ENCODE measurements at regions not wholly inside any gene's neighbourhood (a gene's known extent, or its start where the extent isn't known, plus 50 kb on each side); places are given as distances from the start of the nearest gene placed in this dataset.
"Not testable (repeated sequence)": the region's sequence is repeated elsewhere in the genome, so short reads cannot be mapped to it uniquely, and the experiment has no call there.

DNA sequence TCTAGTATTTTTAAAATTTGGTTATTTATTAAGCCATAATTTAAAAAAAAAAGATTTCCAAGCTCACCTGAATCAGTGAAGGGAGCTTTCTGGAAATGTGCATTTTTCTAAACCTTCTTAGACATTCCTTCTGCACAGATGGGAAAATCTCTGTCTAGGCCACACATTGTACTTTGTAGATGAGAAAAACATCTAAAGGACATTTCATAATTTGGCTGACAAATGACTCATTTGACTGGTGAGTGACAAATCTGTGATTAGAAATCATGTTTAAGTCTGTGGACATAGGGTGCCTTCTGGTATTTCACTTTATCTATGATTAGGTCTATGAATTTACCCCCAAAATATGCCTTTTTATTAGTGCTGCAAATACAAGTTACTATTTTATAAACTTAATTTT is 1044.9 kb upstream of the FLRT2 start:
- no peaks in the 10 kb centered on the region for H3K4me1 ChIP-seq
- intact Hi-C loops (cut with DNase I) = no loop called here
- no peak overlapping the region for H3K4me3 ChIP-seq
- no peaks in the 10 kb centered on the region for H3K36me3 ChIP-seq
- no peak overlapping the region for H3K27ac ChIP-seq
- no peaks in the 10 kb centered on the region for H3K27me3 ChIP-seq
- no peak for TF ChIP-seq POLR2A (IDR thresholded peaks at IDR 0.05)
- TF ChIP-seq POLR2AphosphoS5 (IDR thresholded peaks at IDR 0.05) = no peak
- TF ChIP-seq EP300 (IDR thresholded peaks at IDR 0.05) = no peak
- TF ChIP-seq, protein P1, sequence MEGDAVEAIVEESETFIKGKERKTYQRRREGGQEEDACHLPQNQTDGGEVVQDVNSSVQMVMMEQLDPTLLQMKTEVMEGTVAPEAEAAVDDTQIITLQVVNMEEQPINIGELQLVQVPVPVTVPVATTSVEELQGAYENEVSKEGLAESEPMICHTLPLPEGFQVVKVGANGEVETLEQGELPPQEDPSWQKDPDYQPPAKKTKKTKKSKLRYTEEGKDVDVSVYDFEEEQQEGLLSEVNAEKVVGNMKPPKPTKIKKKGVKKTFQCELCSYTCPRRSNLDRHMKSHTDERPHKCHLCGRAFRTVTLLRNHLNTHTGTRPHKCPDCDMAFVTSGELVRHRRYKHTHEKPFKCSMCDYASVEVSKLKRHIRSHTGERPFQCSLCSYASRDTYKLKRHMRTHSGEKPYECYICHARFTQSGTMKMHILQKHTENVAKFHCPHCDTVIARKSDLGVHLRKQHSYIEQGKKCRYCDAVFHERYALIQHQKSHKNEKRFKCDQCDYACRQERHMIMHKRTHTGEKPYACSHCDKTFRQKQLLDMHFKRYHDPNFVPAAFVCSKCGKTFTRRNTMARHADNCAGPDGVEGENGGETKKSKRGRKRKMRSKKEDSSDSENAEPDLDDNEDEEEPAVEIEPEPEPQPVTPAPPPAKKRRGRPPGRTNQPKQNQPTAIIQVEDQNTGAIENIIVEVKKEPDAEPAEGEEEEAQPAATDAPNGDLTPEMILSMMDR (IDR thresholded peaks at IDR 0.05) = no peak
- no peak for DNase-seq
- no peaks in the 10 kb centered on the region for H3K9me3 ChIP-seq

- Histone ChIP-seq H3K27ac (no peak overlapping the region), H3K27me3 (no peaks in the 10 kb centered on the region), H3K36me3 (no peaks in the 10 kb centered on the region), H3K4me1 (no peaks in the 10 kb centered on the region), H3K9me3 (no peaks in the 10 kb centered on the region), H3K4me3 (no peak overlapping the region)
- TF ChIP-seq EP300 (IDR thresholded peaks at IDR 0.05) (no peak), POLR2AphosphoS5 (IDR thresholded peaks at IDR 0.05) (no peak), POLR2A (IDR thresholded peaks at IDR 0.05) (no peak)
- TF ChIP-seq, protein P1 (IDR thresholded peaks at IDR 0.05) = no peak
- DNase-seq = no peak
- 79 to 83% methylated on average over 2 of the region's 2 CpGs for WGBS, 2 donors
- intact Hi-C loops (cut with DNase I) = no loop called here
These were observed 1039.9 kb upstream of the FLRT2 start for GRCh38 chr14:84490081-84490480.

- no peaks in the 10 kb centered on the region for H3K27me3 ChIP-seq
- intact Hi-C loops (cut with DNase I) = no loop called here
- no peak overlapping the region for H3K27ac ChIP-seq
- H3K36me3 ChIP-seq = no peaks in the 10 kb centered on the region
- H3K9me3 ChIP-seq = no peaks in the 10 kb centered on the region
- H3K4me1 ChIP-seq = no peaks in the 10 kb centered on the region
- no peak overlapping the region for H3K4me3 ChIP-seq
- no peak for TF ChIP-seq EP300 (IDR thresholded peaks at IDR 0.05)
- no peak for TF ChIP-seq POLR2AphosphoS5 (IDR thresholded peaks at IDR 0.05)
- no peak for TF ChIP-seq POLR2A (IDR thresholded peaks at IDR 0.05)
- TF ChIP-seq, protein P1 (IDR thresholded peaks at IDR 0.05) = no peak
- no peak for DNase-seq
These were observed 1037.3 kb upstream of the FLRT2 start for GRCh38 chr14:84492685-84493084.

GRCh38 chr14:84493779-84494178 is 1036.2 kb upstream of the FLRT2 start:
- Histone ChIP-seq H3K9me3 (no peaks in the 10 kb centered on the region), H3K36me3 (no peaks in the 10 kb centered on the region), H3K27ac (no peak overlapping the region), H3K4me1 (no peaks in the 10 kb centered on the region), H3K4me3 (no peak overlapping the region), H3K27me3 (no peaks in the 10 kb centered on the region)
- TF ChIP-seq EP300 (IDR thresholded peaks at IDR 0.05) = no peak
- TF ChIP-seq, protein P1 (IDR thresholded peaks at IDR 0.05) = no peak
- no peak for TF ChIP-seq POLR2A (IDR thresholded peaks at IDR 0.05)
- no peak for TF ChIP-seq POLR2AphosphoS5 (IDR thresholded peaks at IDR 0.05)
- intact Hi-C loops (cut with DNase I) = no loop called here
- 54 to 68% methylated on average over 4 of the region's 4 CpGs for WGBS, 2 donors
- no peak for DNase-seq

GRCh38 chr14:84496677-84497076 is 1033.3 kb upstream of the FLRT2 start:
- H3K36me3 ChIP-seq = no peaks in the 10 kb centered on the region
- H3K4me3 ChIP-seq = no peak overlapping the region
- H3K9me3 ChIP-seq = no peaks in the 10 kb centered on the region
- H3K4me1 ChIP-seq = no peaks in the 10 kb centered on the region
- 93 to 96% methylated on average over 2 of the region's 2 CpGs for WGBS, 2 donors
- no peak overlapping the region for H3K27ac ChIP-seq
- H3K27me3 ChIP-seq = no peaks in the 10 kb centered on the region
- TF ChIP-seq, protein P1 (IDR thresholded peaks at IDR 0.05) = no peak
- TF ChIP-seq POLR2AphosphoS5 (IDR thresholded peaks at IDR 0.05) (no peak), POLR2A (IDR thresholded peaks at IDR 0.05) (no peak), EP300 (IDR thresholded peaks at IDR 0.05) (no peak)
- intact Hi-C loops (cut with DNase I) = no loop called here
- DNase-seq = no peak

DNA sequence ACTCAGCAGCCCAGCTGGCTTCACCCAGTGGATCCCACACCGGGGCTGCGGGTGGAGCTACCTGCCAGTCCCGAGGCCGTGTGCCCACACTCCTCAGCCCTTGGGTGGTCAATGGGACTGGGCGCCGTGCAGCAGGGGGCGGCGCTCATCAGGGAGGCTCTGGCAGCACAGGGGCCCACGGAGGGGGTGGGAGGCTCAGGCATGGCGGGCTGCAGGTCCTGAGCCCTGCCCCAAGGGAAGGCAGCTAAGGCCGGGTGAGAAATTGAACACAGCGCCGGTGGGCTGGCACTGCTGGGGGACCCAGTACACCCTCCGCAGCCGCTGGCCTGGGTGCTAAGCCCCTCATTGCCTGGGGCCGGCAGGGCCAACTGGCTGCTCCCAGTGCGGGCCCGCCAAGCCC is 1017.1 kb upstream of the FLRT2 start:
- H3K27ac ChIP-seq; H3K9me3 ChIP-seq; H3K27me3 ChIP-seq; H3K4me1 ChIP-seq; DNase-seq; H3K4me3 ChIP-seq; H3K36me3 ChIP-seq; intact Hi-C loops (cut with DNase I): not testable (repeated sequence)
- 95 to 96% methylated on average over 18 of the region's 18 CpGs for WGBS, 2 donors

Measured in sigmoid colon (tissue), 6 donors.